Natural killer cell (primary cell): ENCODE measurements at regions not wholly inside any gene's neighbourhood (a gene's known extent, or its start where the extent isn't known, plus 50 kb on each side); places are given as distances from the start of the nearest gene placed in this dataset.

ENCODE experiments used
- ATAC-seq, 3 donors: fragments of 150-1000 bp in 2 of 3; fragments of 200-7000 bp in 1 of 3; cut with Tn5 transposase; 1 replicate in 1 of 3; 2 replicates in 2 of 3; pipeline ENCODE4 v1.10.0; 2021; ENCODE audit warnings: mild to moderate bottlenecking in 2 of 3, moderate library complexity in 2 of 3
- DNase-seq, 2 donors: peaks; one replicate each; pipeline versions ENCODE4 v3.0.0 to v3.0.0-alpha.2; 2013 to 2021; ENCODE audit warnings: mixed read lengths in 1 of 2
- H3K27ac ChIP-seq: one replicate; pipeline ENCODE4 v1.5.1; 2013; ENCODE audit warnings: mild to moderate bottlenecking, low read length
- H3K27me3 ChIP-seq: one replicate; pipeline ENCODE4 v1.6.1; 2013; ENCODE audit warnings: low read length; ENCODE audit not compliant: control insufficient read depth, insufficient read depth
- H3K36me3 ChIP-seq: one replicate; pipeline ENCODE4 v1.6.1; 2013; ENCODE audit warnings: low read length; ENCODE audit not compliant: control insufficient read depth, insufficient read depth
- H3K4me1 ChIP-seq: one replicate; pipeline ENCODE4 v1.6.1; 2013; ENCODE audit warnings: low read length; ENCODE audit not compliant: control insufficient read depth, insufficient read depth
- H3K4me3 ChIP-seq: one replicate; pipeline ENCODE4 v1.5.1; 2013; ENCODE audit warnings: low read length
- H3K9me3 ChIP-seq: one replicate; pipeline ENCODE4 v1.6.1; 2013; ENCODE audit warnings: low read length; ENCODE audit not compliant: control insufficient read depth, insufficient read depth
- H3K27ac Mint-ChIP-seq, 2 donors: one replicate each; pipeline ENCODE4 v1.8.0; 2022; ENCODE audit warnings: mild to moderate bottlenecking in 2 of 2, mixed read lengths in 2 of 2, moderate library complexity in 1 of 2
- H3K27me3 Mint-ChIP-seq, 2 donors: one replicate each; pipeline ENCODE4 v1.8.0; 2022; ENCODE audit warnings: low read depth in 2 of 2, mixed read lengths in 2 of 2
- H3K36me3 Mint-ChIP-seq: one replicate; pipeline ENCODE4 v1.8.0; 2022; ENCODE audit warnings: mixed read lengths
- H3K4me1 Mint-ChIP-seq, 2 donors: one replicate each; pipeline ENCODE4 v1.8.0; 2022; ENCODE audit warnings: mixed read lengths in 2 of 2
- H3K4me3 Mint-ChIP-seq: one replicate; pipeline ENCODE4 v1.8.0; 2022; ENCODE audit warnings: mild to moderate bottlenecking, moderate library complexity, mixed read lengths
- H3K9me3 Mint-ChIP-seq, 2 donors: one replicate each; pipeline ENCODE4 v1.8.0; 2022; ENCODE audit warnings: mixed read lengths in 2 of 2
- CTCF ChIP-seq: fragments of 200-600 bp; IDR thresholded peaks from one replicate; pipeline ENCODE4 v1.8.0; 2022; ENCODE audit warnings: antibody characterized with exemption
- WGBS: methylation state at CpG from one replicate; pipeline ENCODE4 v1.1.7; 2013; ENCODE audit warnings: missing lambda C conversion rate; ENCODE audit not compliant: insufficient coverage; 5-methylcytosine and 5-hydroxymethylcytosine counted together
- intact Hi-C: fragments of 100-400 bp; cut with micrococcal nuclease; formaldehyde crosslinking; loops from one replicate; pipeline ENCODE4 v1.14.2; 2022

GRCh38 chr4:188305690-188306089 is 166.4 kb downstream of the TRIML1 start:
- Mint-ChIP-seq H3K27ac (no peak overlapping the region), H3K36me3 (peaks cover 1% of the 10 kb centered on the region), H3K27me3 (no peaks in the 10 kb centered on the region), H3K9me3 (peaks cover 2 to 9% of the 10 kb centered on the region in 2 donors), H3K4me1 (no peaks in the 10 kb centered on the region), H3K4me3 (no peak overlapping the region)
- no peak for ATAC-seq
- no peaks in the 10 kb centered on the region for H3K4me1 ChIP-seq
- TF ChIP-seq CTCF, result no peak
- intact Hi-C loops, result no loop called here
- WGBS, result 100% methylated on average over 2 of the region's 2 CpGs
- no peaks in the 10 kb centered on the region for H3K27me3 ChIP-seq
- peaks cover 11% of the 10 kb centered on the region for H3K9me3 ChIP-seq
- no peaks in the 10 kb centered on the region for H3K36me3 ChIP-seq
- H3K4me3 ChIP-seq, result no peak overlapping the region
- DNase-seq, result no peak
- H3K27ac ChIP-seq, result no peak overlapping the region

GRCh38 chr4:188307591-188307990 is 168.3 kb downstream of the TRIML1 start:
- ATAC-seq, result no peak
- H3K9me3 ChIP-seq, result peaks cover 8% of the 10 kb centered on the region
- intact Hi-C loops, result no loop called here
- Mint-ChIP-seq H3K27me3 (no peaks in the 10 kb centered on the region), H3K27ac (no peak overlapping the region), H3K36me3 (no peaks in the 10 kb centered on the region), H3K4me3 (no peak overlapping the region), H3K9me3 (peaks cover 0 to 6% of the 10 kb centered on the region in 2 donors), H3K4me1 (no peaks in the 10 kb centered on the region)
- H3K27me3 ChIP-seq, result no peaks in the 10 kb centered on the region
- no peak overlapping the region for H3K27ac ChIP-seq
- H3K4me1 ChIP-seq, result no peaks in the 10 kb centered on the region
- no peak overlapping the region for H3K4me3 ChIP-seq
- WGBS, result 97% methylated on average over 3 of the region's 4 CpGs
- no peak for DNase-seq
- TF ChIP-seq CTCF, result no peak
- no peaks in the 10 kb centered on the region for H3K36me3 ChIP-seq

- Mint-ChIP-seq H3K27ac (no peak overlapping the region), H3K9me3 (peaks cover 0 to 6% of the 10 kb centered on the region in 2 donors), H3K4me3 (no peak overlapping the region), H3K4me1 (no peaks in the 10 kb centered on the region), H3K27me3 (no peaks in the 10 kb centered on the region), H3K36me3 (no peaks in the 10 kb centered on the region)
- no peaks in the 10 kb centered on the region for H3K36me3 ChIP-seq
- intact Hi-C loops, result no loop called here
- DNase-seq (no peak), ATAC-seq (no peak)
- no peak overlapping the region for H3K4me3 ChIP-seq
- WGBS, result 93% methylated on average over 5 of the region's 6 CpGs
- no peak for TF ChIP-seq CTCF
- H3K27me3 ChIP-seq, result no peaks in the 10 kb centered on the region
- no peak overlapping the region for H3K27ac ChIP-seq
- H3K9me3 ChIP-seq, result peaks cover 3% of the 10 kb centered on the region
- no peaks in the 10 kb centered on the region for H3K4me1 ChIP-seq
Observed at GRCh38 chr4:188308142-188308541, 168.9 kb downstream of the TRIML1 start.

- H3K9me3 Mint-ChIP-seq, result peaks cover 21 to 28% of the 10 kb centered on the region in 2 donors
- TF ChIP-seq CTCF, result no peak
- Histone ChIP-seq H3K27me3 (no peaks in the 10 kb centered on the region), H3K36me3 (no peaks in the 10 kb centered on the region), H3K4me3 (no peak overlapping the region), H3K9me3 (peaks cover 6% of the 10 kb centered on the region), H3K4me1 (no peaks in the 10 kb centered on the region), H3K27ac (no peak overlapping the region)
- H3K27me3 Mint-ChIP-seq, result no peaks in the 10 kb centered on the region
- DNase-seq (no peak), ATAC-seq (no peak)
- WGBS, result 90% methylated on average over 2 of the region's 2 CpGs
- peaks cover 24% of the 10 kb centered on the region for H3K36me3 Mint-ChIP-seq
- no peak overlapping the region for H3K27ac Mint-ChIP-seq
- no peak overlapping the region for H3K4me3 Mint-ChIP-seq
- intact Hi-C loops, result no loop called here
- H3K4me1 Mint-ChIP-seq, result no peaks in the 10 kb centered on the region
Observed at GRCh38 chr4:188316391-188316790, 177.2 kb downstream of the TRIML1 start.
